H1 (cell line): ENCODE measurements at regions not wholly inside any gene's neighbourhood (a gene's known extent, or its start where the extent isn't known, plus 50 kb on each side); places are given as distances from the start of the nearest gene placed in this dataset.

Source experiments
- CTCF ChIA-PET: fragments of 300-600 bp; sonication (Branson Sonifier 250); formaldehyde crosslinking; loops from one replicate; lab custom pipeline; 2021; ENCODE audit not compliant: partially characterized antibody; lab: Charles Lee
- POLR2A ChIA-PET: fragments of 300-600 bp; sonication (Branson Sonifier 250); formaldehyde crosslinking; loops from one replicate; lab custom pipeline; 2021; ENCODE audit warnings: inconsistent platforms; ENCODE audit not compliant: partially characterized antibody; lab: Charles Lee
- DNase-seq, 2 experiments: peaks; one replicate each; pipeline versions ENCODE4 v3.0.0 to v3.0.0-alpha.2; 2010 to 2022; ENCODE audit warnings: low spot score in 2 of 2, low read depth in 1 of 2, mixed read lengths in 1 of 2
- FAIRE-seq: peaks from 2 replicates; lab custom pipeline; 2011; peaks lifted over from hg19 to GRCh38; lab: Jason Lieb, UNC
- H2AFZ ChIP-seq: 2 replicates; pipeline ENCODE4 v1.8.1; 2012; ENCODE audit warnings: low read length, inconsistent platforms
- H2AK5ac ChIP-seq: 2 replicates; pipeline ENCODE4 v1.6.1; 2013; ENCODE audit warnings: low read depth, low read length
- H2BK120ac ChIP-seq: replicated peaks from 2 replicates; pipeline ENCODE3; 2013; ENCODE audit warnings: low read depth, low read length, inconsistent platforms
- H2BK12ac ChIP-seq: 2 replicates; pipeline ENCODE4 v1.6.1; 2013; ENCODE audit warnings: low read depth, low read length
- H2BK15ac ChIP-seq: 2 replicates; pipeline ENCODE4 v1.6.1; 2013; ENCODE audit warnings: low read length
- H2BK20ac ChIP-seq: 2 replicates; pipeline ENCODE4 v1.6.1; 2013; ENCODE audit warnings: low read length
- H2BK5ac ChIP-seq: 2 replicates; pipeline ENCODE4 v1.6.1; 2013; ENCODE audit warnings: low read depth, low read length
- H3K14ac ChIP-seq: 2 replicates; pipeline ENCODE4 v1.6.1; 2013; ENCODE audit warnings: inconsistent platforms; ENCODE audit not compliant: insufficient read length
- H3K18ac ChIP-seq: 2 replicates; pipeline ENCODE4 v1.6.1; 2013; ENCODE audit warnings: low read length; ENCODE audit errors: extremely low read depth
- H3K23ac ChIP-seq: 2 replicates; pipeline ENCODE4 v1.6.1; 2013; ENCODE audit warnings: inconsistent platforms; ENCODE audit not compliant: insufficient read length
- H3K23me2 ChIP-seq: 2 replicates; pipeline ENCODE4 v1.6.1; 2013; ENCODE audit warnings: low read depth, low read length
- H3K27ac ChIP-seq: 2 replicates; pipeline ENCODE4 v1.6.1; 2011; ENCODE audit warnings: low read depth, low read length, inconsistent platforms
- H3K27me3 ChIP-seq, 4 experiments: replicated peaks in 1 of 4; 1 replicate in 1 of 4; 2 replicates in 3 of 4; pipeline versions ENCODE4 v1.6.1 to v1.8.1; 2011 to 2013; ENCODE audit warnings: low read length in 3 of 4, mild to moderate bottlenecking in 3 of 4, inconsistent platforms in 2 of 4, mixed read lengths in 2 of 4, moderate library complexity in 1 of 4; ENCODE audit not compliant: control insufficient read depth in 3 of 4, insufficient read depth in 3 of 4; ENCODE audit errors: extremely low read depth in 1 of 4
- H3K36me3 ChIP-seq, 4 experiments: 2 replicates each; pipeline versions ENCODE4 v1.6.1 to v1.8.1; 2011 to 2013; ENCODE audit warnings: mild to moderate bottlenecking in 4 of 4, low read length in 3 of 4, moderate library complexity in 2 of 4, control low read depth in 1 of 4, inconsistent platforms in 1 of 4; ENCODE audit not compliant: insufficient read depth in 4 of 4, control insufficient read depth in 2 of 4
- H3K4ac ChIP-seq: replicated peaks from 2 replicates; pipeline ENCODE3; 2013; ENCODE audit warnings: low read length, low read depth, mixed read lengths, inconsistent platforms; ENCODE audit not compliant: insufficient read length
- H3K4me1 ChIP-seq, 4 experiments: replicated peaks in 1 of 4; 1 replicate in 1 of 4; 2 replicates in 3 of 4; pipeline versions ENCODE4 v1.6.1 to v1.8.1; 2011 to 2013; ENCODE audit warnings: low read length in 3 of 4, inconsistent platforms in 2 of 4, mixed read lengths in 1 of 4; ENCODE audit not compliant: insufficient read depth in 4 of 4, control insufficient read depth in 3 of 4
- H3K4me2 ChIP-seq, 2 experiments: 2 replicates each; pipeline versions ENCODE4 v1.6.1 to v1.8.1; 2011 to 2013; ENCODE audit warnings: low read depth in 2 of 2, low read length in 2 of 2, control low read depth in 1 of 2, inconsistent platforms in 1 of 2, mild to moderate bottlenecking in 1 of 2; ENCODE audit not compliant: insufficient read depth in 1 of 2
- H3K4me3 ChIP-seq, 4 experiments: fragments of 200-600, 300-600 bp in 1 of 4; sonication (generic), shearing (Covaris generic), sonication (Bioruptor Twin) in 1 of 4; 2 replicates each; pipeline versions ENCODE4 v1.5.1 to v1.8.1; 2011 to 2016; ENCODE audit warnings: low read length in 4 of 4, low read depth in 3 of 4, control low read depth in 2 of 4, inconsistent platforms in 2 of 4, mild to moderate bottlenecking in 2 of 4, mixed read lengths in 1 of 4, moderate library complexity in 1 of 4; ENCODE audit not compliant: insufficient read depth in 2 of 4; ENCODE audit errors: extremely low read depth in 1 of 4
- H3K56ac ChIP-seq: replicated peaks from 2 replicates; pipeline ENCODE3; 2013; ENCODE audit warnings: low read depth, mild to moderate bottlenecking, mixed read lengths, low read length, inconsistent platforms; ENCODE audit not compliant: insufficient read length
- H3K79me1 ChIP-seq: 2 replicates; pipeline ENCODE4 v1.6.1; 2013; ENCODE audit warnings: low read depth, low read length, control low read depth
- H3K79me2 ChIP-seq, 2 experiments: 2 replicates each; pipeline versions ENCODE4 v1.6.1 to v1.8.1; 2012 to 2013; ENCODE audit warnings: low read length in 2 of 2, mild to moderate bottlenecking in 2 of 2, inconsistent platforms in 1 of 2; ENCODE audit not compliant: insufficient read depth in 2 of 2, control insufficient read depth in 1 of 2
- H3K9ac ChIP-seq, 4 experiments: replicated peaks in 1 of 4; 1 replicate in 1 of 4; 2 replicates in 3 of 4; pipeline versions ENCODE4 v1.6.1 to v1.8.1; 2011 to 2013; ENCODE audit warnings: low read depth in 3 of 4, low read length in 3 of 4, control low read depth in 2 of 4, mild to moderate bottlenecking in 2 of 4, moderate library complexity in 2 of 4, inconsistent platforms in 1 of 4; ENCODE audit errors: extremely low read depth in 1 of 4
- H3K9me3 ChIP-seq, 2 experiments: 2 replicates each; pipeline versions ENCODE4 v1.6.1 to v1.8.1; 2012 to 2013; ENCODE audit warnings: mild to moderate bottlenecking in 2 of 2, moderate library complexity in 2 of 2, control low read depth in 1 of 2, inconsistent platforms in 1 of 2, low read depth in 1 of 2, low read length in 1 of 2, mixed read lengths in 1 of 2; ENCODE audit not compliant: insufficient read depth in 2 of 2
- H4K20me1 ChIP-seq, 2 experiments: replicated peaks in 1 of 2; 2 replicates each; pipeline versions ENCODE3 to v1.8.1; 2011 to 2013; ENCODE audit warnings: inconsistent platforms in 2 of 2, low read length in 2 of 2, mild to moderate bottlenecking in 1 of 2; ENCODE audit not compliant: insufficient read depth in 2 of 2, control insufficient read depth in 1 of 2
- H4K5ac ChIP-seq: 2 replicates; pipeline ENCODE4 v1.6.1; 2013; ENCODE audit warnings: low read length, low read depth, mixed read lengths, inconsistent platforms; ENCODE audit not compliant: insufficient read length
- H4K8ac ChIP-seq: 2 replicates; pipeline ENCODE4 v1.8.0; 2013; ENCODE audit warnings: mild to moderate bottlenecking, moderate library complexity, low read length, inconsistent platforms; ENCODE audit not compliant: insufficient read depth; ENCODE audit errors: extremely low read depth
- H4K91ac ChIP-seq: replicated peaks from 2 replicates; pipeline ENCODE3; 2013; ENCODE audit warnings: low read length, mixed read lengths, inconsistent platforms; ENCODE audit not compliant: insufficient read length
- BRCA1 ChIP-seq: IDR thresholded peaks from 2 replicates; pipeline ENCODE4 v1.6.1; 2012; ENCODE audit warnings: low read depth, low read length, improper control_type of control experiment
- CBX5 ChIP-seq: fragments of 300-800, 300-1000 bp; sonication (generic); IDR thresholded peaks from 2 replicates; pipeline ENCODE4 v1.7.1; 2016; ENCODE audit warnings: antibody characterized with exemption, low read length, low read depth
- CEBPB ChIP-seq: IDR thresholded peaks from 2 replicates; pipeline ENCODE4 v1.6.1; 2012; ENCODE audit warnings: low read depth, low read length
- CREB1 ChIP-seq: IDR thresholded peaks from 2 replicates; pipeline ENCODE4 v1.6.1; 2012; ENCODE audit warnings: inconsistent platforms
- CTBP2 ChIP-seq: IDR thresholded peaks from 2 replicates; pipeline ENCODE4 v1.7.0; 2011; ENCODE audit warnings: borderline replicate concordance, mild to moderate bottlenecking, moderate library complexity, mixed read lengths, low read length; ENCODE audit not compliant: insufficient read depth, insufficient read length
- KDM1A ChIP-seq: fragments of 200-600, 300-600 bp; sonication (generic); IDR thresholded peaks from 2 replicates; pipeline ENCODE4 v1.7.1; 2016; ENCODE audit warnings: mild to moderate bottlenecking, low read length, borderline replicate concordance
- KDM4A ChIP-seq: IDR thresholded peaks from one replicate; pipeline ENCODE4 v1.7.1; 2012; ENCODE audit warnings: low read depth, mild to moderate bottlenecking, moderate library complexity, low read length, inconsistent platforms; ENCODE audit not compliant: severe bottlenecking
- KDM5A ChIP-seq: fragments of 200-600 bp; IDR thresholded peaks from 2 replicates; pipeline ENCODE4 v1.7.1; 2012; ENCODE audit warnings: mild to moderate bottlenecking, low read length, inconsistent platforms, mixed read lengths
- MAFK ChIP-seq: IDR thresholded peaks from 2 replicates; pipeline ENCODE4 v1.6.1; 2012; ENCODE audit warnings: low read depth, mild to moderate bottlenecking, improper control_type of control experiment, low read length
- POLR2AphosphoS5 ChIP-seq: IDR thresholded peaks from 2 replicates; pipeline ENCODE4 v1.6.1; 2011; ENCODE audit warnings: low read depth, low read length
- RNF2 ChIP-seq: fragments of 200-900, 300-1000 bp; sonication (generic); IDR thresholded peaks from 2 replicates; pipeline ENCODE4 v1.7.1; 2016; ENCODE audit warnings: borderline replicate concordance, low read depth, mild to moderate bottlenecking, antibody characterized with exemption, low read length; ENCODE audit not compliant: poor library complexity, severe bottlenecking; ENCODE audit errors: missing control alignments
- SIN3A ChIP-seq, 2 experiments: IDR thresholded peaks in 1 of 2; conservative IDR thresholded peaks in 1 of 2; 2 replicates each; pipeline ENCODE4 v1.6.1; 2011 to 2012; ENCODE audit warnings: low read length in 2 of 2, improper control_type of control experiment in 1 of 2, low read depth in 1 of 2, mild to moderate bottlenecking in 1 of 2
- SIRT6 ChIP-seq: IDR thresholded peaks from one replicate; pipeline ENCODE4 v1.7.1; 2012; ENCODE audit warnings: low read length, inconsistent platforms
- TAF1 ChIP-seq: IDR thresholded peaks from 2 replicates; pipeline ENCODE4 v1.6.1; 2011; ENCODE audit warnings: mild to moderate bottlenecking, low read depth, low read length
- TCF12 ChIP-seq: IDR thresholded peaks from 2 replicates; pipeline ENCODE4 v1.6.1; 2011; ENCODE audit warnings: low read depth, mild to moderate bottlenecking, low read length
- TEAD4 ChIP-seq: IDR thresholded peaks from 2 replicates; pipeline ENCODE4 v1.6.1; 2012; ENCODE audit warnings: low read depth, low read length, inconsistent platforms, mixed read lengths
- ZNF274 ChIP-seq: IDR thresholded peaks from 2 replicates; pipeline ENCODE4 v1.7.0; 2012; ENCODE audit warnings: low read length, borderline replicate concordance; ENCODE audit errors: extremely low read depth

DNA sequence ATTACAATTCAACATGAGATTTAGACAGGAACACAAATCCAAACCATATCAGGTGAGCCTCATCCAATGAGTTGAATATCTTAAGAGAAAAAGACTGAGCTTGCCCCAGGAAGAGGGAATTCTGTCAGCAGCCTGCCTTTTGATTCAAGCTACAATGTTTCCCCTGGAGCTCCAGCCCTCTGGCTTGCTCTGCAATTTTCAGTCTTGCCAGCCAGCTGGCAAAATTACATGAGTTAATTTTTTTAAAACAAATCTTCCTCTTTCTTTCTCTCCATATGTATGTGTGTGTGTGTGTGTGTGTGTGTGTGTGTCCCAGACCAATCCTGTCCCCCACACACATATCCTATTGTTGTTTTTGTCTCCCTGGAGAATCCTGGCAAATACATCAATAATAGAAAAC is 313.2 kb downstream of the CDH10 start:
- Histone ChIP-seq H3K14ac (no peak overlapping the region), H4K20me1 (peaks cover 0 to 1% of the 10 kb centered on the region in 2 experiments), H3K4me2 (no peak overlapping the region), H3K4ac (no peak overlapping the region), H3K56ac (no peak overlapping the region), H4K5ac (no peak overlapping the region), H4K8ac (no peak overlapping the region), H2BK120ac (no peak overlapping the region), H3K36me3 (no peaks in the 10 kb centered on the region), H2AFZ (peak overlapping the region; percentile 41), H3K9me3 (no peaks in the 10 kb centered on the region), H3K23ac (no peak overlapping the region), H2BK5ac (no peak overlapping the region), H3K4me1 (no peaks in the 10 kb centered on the region), H3K23me2 (no peaks in the 10 kb centered on the region), H3K4me3 (no peak overlapping the region), H3K18ac (no peak overlapping the region), H3K9ac (no peak overlapping the region), H3K79me2 (no peaks in the 10 kb centered on the region), H2BK15ac (no peak overlapping the region), H4K91ac (no peak overlapping the region), H2BK20ac (no peak overlapping the region), H3K27ac (no peak overlapping the region), H2BK12ac (no peak overlapping the region), H3K79me1 (no peaks in the 10 kb centered on the region), H2AK5ac (no peak overlapping the region), H3K27me3 (no peaks in the 10 kb centered on the region)
- no peak for FAIRE-seq
- no peak for DNase-seq
- POLR2A ChIA-PET = no interaction called here
- CTCF ChIA-PET = interaction anchor here (0.6 to 0.7 kb wide), 3 partner anchors 119 to 1874 kb away, joined by 3 to 4 read pairs (median 3); no protein-coding TSS in a partner anchor
- no peak for TF ChIP-seq CREB1
- no peak for TF ChIP-seq TCF12
- TF ChIP-seq TEAD4 = no peak
- no peak for TF ChIP-seq SIN3A (conservative IDR thresholded peaks at IDR 0.05 in 1 of 2, IDR thresholded peaks at IDR 0.05 in 1 of 2; ENCODE audit: low read depth in 1 of 2, low read length in 2 of 2)
- TF ChIP-seq KDM1A = no peak
- no peak for TF ChIP-seq TAF1
- no peak for TF ChIP-seq CBX5
- TF ChIP-seq BRCA1 = no peak
- no peak for TF ChIP-seq SIRT6
- no peak for TF ChIP-seq ZNF274
- no peak for TF ChIP-seq CEBPB
- TF ChIP-seq MAFK = no peak
- no peak for TF ChIP-seq RNF2
- TF ChIP-seq KDM4A = no peak
- TF ChIP-seq CTBP2 = no peak
- no peak for TF ChIP-seq KDM5A
- no peak for TF ChIP-seq POLR2AphosphoS5
